GM06990 (cell line): ENCODE measurements at regions not wholly inside any gene's neighbourhood (a gene's known extent, or its start where the extent isn't known, plus 50 kb on each side); places are given as distances from the start of the nearest gene placed in this dataset.
"Not testable (repeated sequence)": the region's sequence is repeated elsewhere in the genome, so short reads cannot be mapped to it uniquely, and the experiment has no call there.

Experiments
- DNase-seq: peaks from one replicate; pipeline ENCODE4 v3.0.0-alpha.2; 2011; ENCODE audit not compliant: insufficient read length; ENCODE audit errors: extremely low read depth
- H3K27me3 ChIP-seq: replicated peaks from 2 replicates; pipeline ENCODE4 v1.6.0; 2011; ENCODE audit warnings: low read length; ENCODE audit not compliant: control insufficient read depth, insufficient read depth
- H3K36me3 ChIP-seq: 2 replicates; pipeline ENCODE4 v1.5.1; 2011; ENCODE audit warnings: low read length; ENCODE audit not compliant: control insufficient read depth, insufficient read depth
- H3K4me3 ChIP-seq: replicated peaks from 2 replicates; pipeline ENCODE4 v1.5.1; 2011; ENCODE audit warnings: low read depth, mild to moderate bottlenecking, control low read depth, low read length
- TF ChIP-seq, protein P1 (sequence below): IDR thresholded peaks from 2 replicates; pipeline ENCODE4 v1.5.1; 2011; ENCODE audit warnings: low read length, control low read depth, mild to moderate bottlenecking, inconsistent platforms; ENCODE audit not compliant: insufficient read depth, poor library complexity, severe bottlenecking

DNA sequence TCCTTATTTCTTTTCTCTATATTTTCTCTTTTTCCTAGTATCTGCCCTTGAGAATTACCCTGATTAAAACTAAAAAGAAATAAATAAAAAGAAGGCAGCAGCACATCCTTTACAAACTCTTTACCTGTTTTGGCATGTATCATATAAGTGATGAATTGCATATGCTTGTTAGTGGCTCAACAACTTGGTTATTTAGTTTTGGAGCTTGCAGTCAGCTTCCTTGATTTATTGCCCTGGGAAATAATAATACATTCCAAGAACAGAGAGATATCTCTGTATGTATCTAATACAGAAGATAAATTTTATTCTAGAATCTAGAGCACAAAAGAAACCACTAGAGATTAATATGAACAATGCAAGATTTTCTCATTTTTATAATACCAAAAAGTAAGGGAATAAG, 139.8 kb upstream of the ZC3H15 start:
- Histone ChIP-seq H3K27me3 (no peaks in the 10 kb centered on the region), H3K36me3 (no peaks in the 10 kb centered on the region), H3K4me3 (no peak overlapping the region)
- DNase-seq: no peak
- TF ChIP-seq, protein P1, sequence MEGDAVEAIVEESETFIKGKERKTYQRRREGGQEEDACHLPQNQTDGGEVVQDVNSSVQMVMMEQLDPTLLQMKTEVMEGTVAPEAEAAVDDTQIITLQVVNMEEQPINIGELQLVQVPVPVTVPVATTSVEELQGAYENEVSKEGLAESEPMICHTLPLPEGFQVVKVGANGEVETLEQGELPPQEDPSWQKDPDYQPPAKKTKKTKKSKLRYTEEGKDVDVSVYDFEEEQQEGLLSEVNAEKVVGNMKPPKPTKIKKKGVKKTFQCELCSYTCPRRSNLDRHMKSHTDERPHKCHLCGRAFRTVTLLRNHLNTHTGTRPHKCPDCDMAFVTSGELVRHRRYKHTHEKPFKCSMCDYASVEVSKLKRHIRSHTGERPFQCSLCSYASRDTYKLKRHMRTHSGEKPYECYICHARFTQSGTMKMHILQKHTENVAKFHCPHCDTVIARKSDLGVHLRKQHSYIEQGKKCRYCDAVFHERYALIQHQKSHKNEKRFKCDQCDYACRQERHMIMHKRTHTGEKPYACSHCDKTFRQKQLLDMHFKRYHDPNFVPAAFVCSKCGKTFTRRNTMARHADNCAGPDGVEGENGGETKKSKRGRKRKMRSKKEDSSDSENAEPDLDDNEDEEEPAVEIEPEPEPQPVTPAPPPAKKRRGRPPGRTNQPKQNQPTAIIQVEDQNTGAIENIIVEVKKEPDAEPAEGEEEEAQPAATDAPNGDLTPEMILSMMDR: no peak

- DNase-seq: peak; percentile 14
- Histone ChIP-seq H3K36me3 (no peaks in the 10 kb centered on the region), H3K27me3 (no peaks in the 10 kb centered on the region), H3K4me3 (no peak overlapping the region)
- TF ChIP-seq, protein P1: no peak
These were observed 138.6 kb upstream of the ZC3H15 start for GRCh38 chr2:186347472-186347871.

GRCh38 chr2:186348200-186348599, 137.9 kb upstream of the ZC3H15 start:
- H3K4me3 ChIP-seq: no peak overlapping the region
- H3K27me3 ChIP-seq: no peaks in the 10 kb centered on the region
- no peak for DNase-seq
- H3K36me3 ChIP-seq: no peaks in the 10 kb centered on the region
- TF ChIP-seq, protein P1: no peak

- no peaks in the 10 kb centered on the region for H3K36me3 ChIP-seq
- TF ChIP-seq, protein P1: no peak
- DNase-seq: peak; percentile 9
- H3K27me3 ChIP-seq: no peaks in the 10 kb centered on the region
- H3K4me3 ChIP-seq: no peak overlapping the region
These were observed 136.6 kb upstream of the ZC3H15 start for GRCh38 chr2:186349508-186349907.

- not testable (repeated sequence) for H3K4me3 ChIP-seq, DNase-seq, H3K27me3 ChIP-seq, H3K36me3 ChIP-seq
These were observed 131.9 kb upstream of the ZC3H15 start for GRCh38 chr2:186354160-186354559.

DNA sequence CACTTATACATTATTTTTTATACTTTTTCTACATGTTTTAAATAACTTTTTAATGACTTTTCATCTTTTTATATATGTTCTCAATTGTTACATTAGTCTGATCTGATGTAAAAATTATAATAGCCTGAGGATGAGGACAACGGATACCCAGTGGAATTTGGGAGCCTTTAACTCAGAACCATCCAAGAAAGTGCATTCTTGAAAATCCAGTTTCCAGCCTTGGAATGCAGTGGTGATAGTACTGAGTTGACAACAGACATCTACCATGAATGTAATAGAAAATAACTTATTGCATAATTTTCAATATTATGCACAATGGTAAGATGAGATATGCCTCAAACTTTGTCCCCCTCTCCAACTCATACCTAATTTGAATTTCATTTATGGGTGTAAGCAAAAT, 120.7 kb upstream of the ZC3H15 start:
- H3K4me3 ChIP-seq: no peak overlapping the region
- DNase-seq: no peak
- TF ChIP-seq, protein P1: no peak
- no peaks in the 10 kb centered on the region for H3K27me3 ChIP-seq
- no peaks in the 10 kb centered on the region for H3K36me3 ChIP-seq
